Ishikawa (cell line): ENCODE measurements at regions not wholly inside any gene's neighbourhood (a gene's known extent, or its start where the extent isn't known, plus 50 kb on each side); places are given as distances from the start of the nearest gene placed in this dataset.

Experiments
- FOXM1 ChIP-seq: IDR thresholded peaks from 2 replicates; pipeline ENCODE4 v1.6.1; 2012; ENCODE audit warnings: low read depth, borderline replicate concordance
- MAX ChIP-seq: IDR thresholded peaks from 2 replicates; pipeline ENCODE4 v1.6.1; 2012
- NFIC ChIP-seq: IDR thresholded peaks from 2 replicates; pipeline ENCODE4 v1.6.1; 2012
- REST ChIP-seq: IDR thresholded peaks from 2 replicates; pipeline ENCODE4 v1.6.1; 2012; ENCODE audit warnings: low read depth, mild to moderate bottlenecking
- YY1 ChIP-seq: IDR thresholded peaks from 2 replicates; pipeline ENCODE4 v1.6.1; 2012; ENCODE audit warnings: low read depth

GRCh38 chr17:27367121-27367981 is 73.4 kb downstream of the WSB1 start:
- TF ChIP-seq YY1 (no peak), FOXM1 (no peak), NFIC (no peak), MAX (no peak), REST (no peak)
